ENCODE measurements at regions not wholly inside any gene's neighbourhood (a gene's known extent, or its start where the extent isn't known, plus 50 kb on each side); places are given as distances from the start of the nearest gene placed in this dataset.

DNA sequence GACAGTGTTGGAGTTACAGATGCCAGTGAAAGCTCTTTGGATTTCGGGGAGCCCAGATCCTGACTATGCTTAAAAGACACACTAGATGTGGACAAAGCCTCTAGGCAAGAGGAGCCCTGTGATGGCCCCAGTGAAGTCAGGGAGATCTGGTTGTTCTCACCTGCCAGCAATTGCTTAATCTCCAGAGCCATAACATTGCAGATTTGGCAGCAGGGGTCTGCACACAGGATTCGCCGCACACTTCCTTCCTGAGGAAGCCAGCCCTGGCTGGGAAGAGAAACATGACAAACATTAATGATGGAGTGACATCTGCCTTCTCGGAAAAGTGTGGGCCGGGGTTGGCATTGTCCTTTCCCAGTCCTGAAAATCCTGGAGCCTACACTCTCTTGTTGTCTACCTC is 65.2 kb upstream of the PHF24 start:
- TF ChIP-seq, protein P1, sequence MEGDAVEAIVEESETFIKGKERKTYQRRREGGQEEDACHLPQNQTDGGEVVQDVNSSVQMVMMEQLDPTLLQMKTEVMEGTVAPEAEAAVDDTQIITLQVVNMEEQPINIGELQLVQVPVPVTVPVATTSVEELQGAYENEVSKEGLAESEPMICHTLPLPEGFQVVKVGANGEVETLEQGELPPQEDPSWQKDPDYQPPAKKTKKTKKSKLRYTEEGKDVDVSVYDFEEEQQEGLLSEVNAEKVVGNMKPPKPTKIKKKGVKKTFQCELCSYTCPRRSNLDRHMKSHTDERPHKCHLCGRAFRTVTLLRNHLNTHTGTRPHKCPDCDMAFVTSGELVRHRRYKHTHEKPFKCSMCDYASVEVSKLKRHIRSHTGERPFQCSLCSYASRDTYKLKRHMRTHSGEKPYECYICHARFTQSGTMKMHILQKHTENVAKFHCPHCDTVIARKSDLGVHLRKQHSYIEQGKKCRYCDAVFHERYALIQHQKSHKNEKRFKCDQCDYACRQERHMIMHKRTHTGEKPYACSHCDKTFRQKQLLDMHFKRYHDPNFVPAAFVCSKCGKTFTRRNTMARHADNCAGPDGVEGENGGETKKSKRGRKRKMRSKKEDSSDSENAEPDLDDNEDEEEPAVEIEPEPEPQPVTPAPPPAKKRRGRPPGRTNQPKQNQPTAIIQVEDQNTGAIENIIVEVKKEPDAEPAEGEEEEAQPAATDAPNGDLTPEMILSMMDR (IDR thresholded peaks at IDR 0.05; ENCODE audit: low read depth, low read length, missing input control), result no peak
- TF ChIP-seq FOXA1 (IDR thresholded peaks at IDR 0.05) (no peak), EGR1 (IDR thresholded peaks at IDR 0.05; ENCODE audit: low read depth in 2 of 2) (no peak), JUND (IDR thresholded peaks at IDR 0.05) (no peak), RAD21 (IDR thresholded peaks at IDR 0.05) (no peak), FOXA2 (IDR thresholded peaks at IDR 0.05) (no peak), GABPA (IDR thresholded peaks at IDR 0.05 in 1 of 2, conservative IDR thresholded peaks at IDR 0.05 in 1 of 2) (no peak)
- TF ChIP-seq, protein P2, sequence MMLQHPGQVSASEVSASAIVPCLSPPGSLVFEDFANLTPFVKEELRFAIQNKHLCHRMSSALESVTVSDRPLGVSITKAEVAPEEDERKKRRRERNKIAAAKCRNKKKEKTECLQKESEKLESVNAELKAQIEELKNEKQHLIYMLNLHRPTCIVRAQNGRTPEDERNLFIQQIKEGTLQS (IDR thresholded peaks at IDR 0.05), result no peak
- TF ChIP-seq, protein P3, sequence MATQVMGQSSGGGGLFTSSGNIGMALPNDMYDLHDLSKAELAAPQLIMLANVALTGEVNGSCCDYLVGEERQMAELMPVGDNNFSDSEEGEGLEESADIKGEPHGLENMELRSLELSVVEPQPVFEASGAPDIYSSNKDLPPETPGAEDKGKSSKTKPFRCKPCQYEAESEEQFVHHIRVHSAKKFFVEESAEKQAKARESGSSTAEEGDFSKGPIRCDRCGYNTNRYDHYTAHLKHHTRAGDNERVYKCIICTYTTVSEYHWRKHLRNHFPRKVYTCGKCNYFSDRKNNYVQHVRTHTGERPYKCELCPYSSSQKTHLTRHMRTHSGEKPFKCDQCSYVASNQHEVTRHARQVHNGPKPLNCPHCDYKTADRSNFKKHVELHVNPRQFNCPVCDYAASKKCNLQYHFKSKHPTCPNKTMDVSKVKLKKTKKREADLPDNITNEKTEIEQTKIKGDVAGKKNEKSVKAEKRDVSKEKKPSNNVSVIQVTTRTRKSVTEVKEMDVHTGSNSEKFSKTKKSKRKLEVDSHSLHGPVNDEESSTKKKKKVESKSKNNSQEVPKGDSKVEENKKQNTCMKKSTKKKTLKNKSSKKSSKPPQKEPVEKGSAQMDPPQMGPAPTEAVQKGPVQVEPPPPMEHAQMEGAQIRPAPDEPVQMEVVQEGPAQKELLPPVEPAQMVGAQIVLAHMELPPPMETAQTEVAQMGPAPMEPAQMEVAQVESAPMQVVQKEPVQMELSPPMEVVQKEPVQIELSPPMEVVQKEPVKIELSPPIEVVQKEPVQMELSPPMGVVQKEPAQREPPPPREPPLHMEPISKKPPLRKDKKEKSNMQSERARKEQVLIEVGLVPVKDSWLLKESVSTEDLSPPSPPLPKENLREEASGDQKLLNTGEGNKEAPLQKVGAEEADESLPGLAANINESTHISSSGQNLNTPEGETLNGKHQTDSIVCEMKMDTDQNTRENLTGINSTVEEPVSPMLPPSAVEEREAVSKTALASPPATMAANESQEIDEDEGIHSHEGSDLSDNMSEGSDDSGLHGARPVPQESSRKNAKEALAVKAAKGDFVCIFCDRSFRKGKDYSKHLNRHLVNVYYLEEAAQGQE (IDR thresholded peaks at IDR 0.05), result no peak
- TF ChIP-seq, protein P4, sequence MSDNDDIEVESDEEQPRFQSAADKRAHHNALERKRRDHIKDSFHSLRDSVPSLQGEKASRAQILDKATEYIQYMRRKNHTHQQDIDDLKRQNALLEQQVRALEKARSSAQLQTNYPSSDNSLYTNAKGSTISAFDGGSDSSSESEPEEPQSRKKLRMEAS (IDR thresholded peaks at IDR 0.05), result no peak

Measured in liver (tissue), 3 donors.